ENCODE measurements at regions not wholly inside any gene's neighbourhood (a gene's known extent, or its start where the extent isn't known, plus 50 kb on each side); places are given as distances from the start of the nearest gene placed in this dataset.

- no peak overlapping the region for H3K27ac ChIP-seq
- no peak for TF ChIP-seq ZFX (IDR thresholded peaks at IDR 0.05; ENCODE audit: borderline replicate concordance)
- TF ChIP-seq, protein P1, sequence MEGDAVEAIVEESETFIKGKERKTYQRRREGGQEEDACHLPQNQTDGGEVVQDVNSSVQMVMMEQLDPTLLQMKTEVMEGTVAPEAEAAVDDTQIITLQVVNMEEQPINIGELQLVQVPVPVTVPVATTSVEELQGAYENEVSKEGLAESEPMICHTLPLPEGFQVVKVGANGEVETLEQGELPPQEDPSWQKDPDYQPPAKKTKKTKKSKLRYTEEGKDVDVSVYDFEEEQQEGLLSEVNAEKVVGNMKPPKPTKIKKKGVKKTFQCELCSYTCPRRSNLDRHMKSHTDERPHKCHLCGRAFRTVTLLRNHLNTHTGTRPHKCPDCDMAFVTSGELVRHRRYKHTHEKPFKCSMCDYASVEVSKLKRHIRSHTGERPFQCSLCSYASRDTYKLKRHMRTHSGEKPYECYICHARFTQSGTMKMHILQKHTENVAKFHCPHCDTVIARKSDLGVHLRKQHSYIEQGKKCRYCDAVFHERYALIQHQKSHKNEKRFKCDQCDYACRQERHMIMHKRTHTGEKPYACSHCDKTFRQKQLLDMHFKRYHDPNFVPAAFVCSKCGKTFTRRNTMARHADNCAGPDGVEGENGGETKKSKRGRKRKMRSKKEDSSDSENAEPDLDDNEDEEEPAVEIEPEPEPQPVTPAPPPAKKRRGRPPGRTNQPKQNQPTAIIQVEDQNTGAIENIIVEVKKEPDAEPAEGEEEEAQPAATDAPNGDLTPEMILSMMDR (IDR thresholded peaks at IDR 0.05), result no peak
Measured at GRCh38 chr18:65422544-65423136, 328.2 kb upstream of the CDH7 start.

DNA sequence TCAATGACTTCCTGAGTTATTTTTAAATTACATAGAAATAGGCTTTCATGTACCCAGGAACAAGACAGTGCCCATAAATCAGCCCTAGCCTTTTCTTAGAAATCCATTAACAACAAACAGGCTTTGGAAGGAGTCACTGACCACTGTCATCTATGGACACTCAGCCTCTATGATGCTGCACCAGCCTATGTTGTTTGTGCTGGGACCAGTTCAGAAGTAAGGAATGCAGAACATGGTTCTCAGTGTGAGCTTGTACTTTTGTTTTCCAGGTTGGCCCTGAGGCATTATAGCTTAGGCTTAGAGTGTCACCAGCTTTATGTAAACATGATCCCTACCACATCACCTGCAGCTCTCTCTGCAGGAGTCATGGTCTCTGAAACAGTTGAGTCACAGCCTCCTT lies 335.7 kb upstream of the CDH7 start:
- TF ChIP-seq, protein P1 (IDR thresholded peaks at IDR 0.05), result no peak
- TF ChIP-seq ZFX (IDR thresholded peaks at IDR 0.05; ENCODE audit: borderline replicate concordance), result no peak
- no peak overlapping the region for H3K27ac ChIP-seq

DNA sequence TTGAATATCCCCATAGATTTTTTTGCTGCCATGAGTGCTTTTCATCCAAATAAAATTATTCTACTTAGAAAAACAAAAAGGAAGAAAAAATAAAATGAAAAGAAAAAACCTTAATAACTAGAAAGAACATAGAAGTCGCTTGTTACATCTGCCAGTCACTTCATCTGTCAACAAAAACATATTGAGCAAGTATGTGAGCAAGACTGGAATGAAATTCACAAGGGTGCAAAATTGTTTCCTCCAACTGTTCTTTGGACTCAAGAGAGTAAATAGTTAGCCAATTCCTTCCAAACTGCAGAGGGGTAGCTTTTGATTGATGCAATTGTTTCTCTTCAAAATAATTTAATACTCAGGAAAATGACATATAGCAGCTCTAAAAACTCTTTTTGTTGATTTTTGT lies 336.3 kb upstream of the CDH7 start:
- H3K27ac ChIP-seq, result no peak overlapping the region
- no peak for TF ChIP-seq ZFX (IDR thresholded peaks at IDR 0.05; ENCODE audit: borderline replicate concordance)
- TF ChIP-seq, protein P1 (IDR thresholded peaks at IDR 0.05), result no peak

- TF ChIP-seq, protein P1 (IDR thresholded peaks at IDR 0.05), result no peak
- TF ChIP-seq ZFX (IDR thresholded peaks at IDR 0.05; ENCODE audit: borderline replicate concordance), result no peak
- no peak overlapping the region for H3K27ac ChIP-seq
Measured at GRCh38 chr18:65411061-65411460, 339.8 kb upstream of the CDH7 start.

- no peak overlapping the region for H3K27ac ChIP-seq
- TF ChIP-seq, protein P1 (IDR thresholded peaks at IDR 0.05), result no peak
- TF ChIP-seq ZFX (IDR thresholded peaks at IDR 0.05; ENCODE audit: borderline replicate concordance), result no peak
Measured at GRCh38 chr18:65409261-65409660, 341.6 kb upstream of the CDH7 start.

DNA sequence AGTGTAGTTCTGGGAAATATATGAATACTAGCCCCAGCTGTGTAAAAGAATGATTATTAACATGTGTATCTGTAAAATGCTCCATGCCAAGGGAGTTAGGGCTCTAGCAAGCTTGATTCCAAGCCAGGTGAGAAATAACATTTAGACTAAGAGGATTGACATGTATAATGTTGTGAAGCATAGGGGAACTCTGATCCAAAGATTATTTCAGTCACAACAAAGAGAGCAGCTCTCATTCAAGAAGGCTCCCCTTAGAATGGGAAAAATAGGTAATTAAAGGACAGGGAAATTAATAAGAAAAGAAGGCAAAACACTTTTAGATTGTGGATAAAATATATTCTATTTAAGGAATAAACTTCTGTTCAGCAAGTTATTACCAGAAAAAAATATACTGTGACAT lies 347.3 kb upstream of the CDH7 start:
- no peak overlapping the region for H3K27ac ChIP-seq
- TF ChIP-seq ZFX (IDR thresholded peaks at IDR 0.05; ENCODE audit: borderline replicate concordance), result no peak
- TF ChIP-seq, protein P1 (IDR thresholded peaks at IDR 0.05), result no peak

GRCh38 chr18:65399091-65399490 lies 351.7 kb upstream of the CDH7 start:
- TF ChIP-seq, protein P1 (IDR thresholded peaks at IDR 0.05), result no peak
- no peak overlapping the region for H3K27ac ChIP-seq

Data from 22Rv1 (cell line).